ENCODE measurements at regions not wholly inside any gene's neighbourhood (a gene's known extent, or its start where the extent isn't known, plus 50 kb on each side); places are given as distances from the start of the nearest gene placed in this dataset.
"Not testable (repeated sequence)": the region's sequence is repeated elsewhere in the genome, so short reads cannot be mapped to it uniquely, and the experiment has no call there.

DNA sequence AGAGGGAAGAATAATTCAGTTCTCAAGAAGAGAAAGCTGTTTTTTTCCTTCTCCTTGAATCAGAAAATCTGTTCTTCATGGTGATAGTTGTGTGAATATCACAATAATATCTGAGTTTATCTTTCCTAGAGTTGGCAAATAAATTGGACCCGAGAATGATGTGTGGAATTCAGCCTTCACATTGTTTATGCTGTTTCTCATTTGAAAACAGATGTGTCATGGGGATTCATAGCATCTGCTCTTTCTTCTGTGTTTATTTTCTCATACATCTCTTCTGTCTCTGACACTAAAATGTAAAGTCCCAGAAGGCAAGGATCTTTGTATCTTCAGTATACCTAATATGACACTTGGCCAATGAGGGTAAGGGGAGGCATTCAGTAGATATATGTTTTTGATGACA, 103.6 kb upstream of the SGK1 start:
- no peak for DNase-seq

DNA sequence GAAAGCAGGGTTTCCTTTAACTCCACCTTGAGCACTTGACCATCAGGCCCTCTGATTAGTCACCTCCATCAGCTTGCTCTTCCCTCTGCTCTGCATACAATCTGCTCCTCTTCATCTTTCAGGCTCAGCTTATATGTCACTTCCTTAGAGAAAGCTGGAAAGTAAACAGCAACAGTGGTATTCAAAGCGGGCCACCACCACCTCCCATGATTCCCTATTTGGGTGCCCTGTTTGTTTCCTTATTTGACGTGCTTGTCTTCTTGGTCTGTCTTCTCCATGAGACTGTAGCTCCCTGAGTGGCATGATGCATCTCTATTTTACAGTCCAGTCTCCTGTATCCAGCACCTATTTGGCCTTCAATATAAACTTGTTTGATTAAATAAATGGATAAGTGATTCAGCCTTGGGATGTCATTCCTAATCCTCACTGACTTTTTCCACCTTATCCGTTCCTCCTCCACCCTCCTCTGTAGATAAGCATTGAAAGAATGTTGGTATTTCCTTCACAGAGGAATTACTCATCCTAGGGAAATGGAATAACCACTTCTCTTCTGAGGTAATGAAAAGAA, 102.8 kb upstream of the SGK1 start:
- DNase-seq = no peak

DNA sequence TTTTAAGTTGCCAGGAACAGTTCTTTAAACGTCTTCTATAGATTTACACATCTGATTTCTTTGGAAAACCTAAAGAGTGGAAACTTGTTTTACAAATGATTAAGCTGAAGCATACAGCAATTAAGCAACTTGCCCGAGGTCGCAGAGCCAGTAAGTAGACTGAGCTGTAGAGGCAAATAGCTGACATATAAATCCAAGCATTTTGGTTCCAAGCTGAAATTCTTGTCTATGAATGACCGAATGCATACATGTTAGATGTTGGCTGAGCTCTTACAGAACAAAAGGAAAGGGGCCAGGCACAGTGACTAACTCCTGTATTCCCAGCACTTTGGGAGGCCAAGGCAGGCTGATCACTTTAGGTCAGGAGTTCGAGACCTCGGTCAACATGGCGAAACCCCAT, 101.8 kb upstream of the SGK1 start:
- no peak for DNase-seq

DNA sequence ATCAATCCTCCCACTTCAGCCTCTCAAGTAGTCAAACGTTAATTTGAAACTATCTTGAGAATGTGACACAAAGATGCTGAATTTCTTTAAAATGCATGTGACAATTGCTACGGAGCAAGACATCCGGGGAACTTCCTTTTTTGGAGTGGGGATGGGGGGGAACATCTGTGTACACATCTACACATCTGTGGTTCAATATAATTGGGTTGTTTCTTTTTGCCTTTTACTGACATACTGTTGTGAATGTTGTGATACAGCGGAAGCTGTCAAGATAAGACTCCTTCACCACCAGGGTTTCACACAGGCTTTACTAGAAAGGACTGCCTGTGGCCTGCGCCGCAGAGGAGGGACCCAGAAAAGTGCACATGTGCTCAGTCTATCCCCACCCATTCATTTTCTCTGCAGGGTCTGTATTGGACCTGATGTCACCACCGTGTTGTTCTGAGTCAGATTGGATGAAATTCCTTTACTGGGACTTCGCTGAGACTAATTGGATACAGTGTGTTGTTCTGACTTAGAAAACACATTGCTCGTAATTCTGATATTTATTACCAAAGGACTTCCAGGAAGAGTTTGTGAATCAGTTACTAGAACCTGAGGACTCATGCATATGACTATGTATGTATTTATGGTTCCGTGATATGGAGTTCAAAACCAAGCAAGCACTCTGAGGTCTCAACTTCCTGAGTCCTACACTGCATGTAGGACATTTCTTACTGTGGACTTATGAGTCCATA, 98.7 kb upstream of the SGK1 start:
- DNase-seq = no peak

DNA sequence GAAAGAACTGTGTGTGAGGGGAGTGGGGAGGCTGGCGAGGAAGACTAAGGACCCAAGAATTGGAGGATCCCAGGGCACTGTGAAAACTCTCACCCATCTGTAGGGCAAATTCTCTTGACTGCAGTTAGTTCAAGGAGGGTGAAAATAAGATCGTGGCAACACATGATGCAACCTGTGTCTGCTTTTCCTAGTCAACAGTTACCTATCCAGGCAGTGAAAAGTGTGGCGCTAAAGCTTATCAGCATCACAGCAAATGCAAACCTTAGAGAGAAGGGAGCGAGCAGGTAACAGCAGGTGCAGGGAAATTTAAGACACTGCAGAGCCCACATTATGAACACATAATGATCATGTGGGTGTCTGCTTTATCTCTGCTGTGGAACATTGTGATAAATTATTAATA, 97.7 kb upstream of the SGK1 start:
- DNase-seq = no peak

DNA sequence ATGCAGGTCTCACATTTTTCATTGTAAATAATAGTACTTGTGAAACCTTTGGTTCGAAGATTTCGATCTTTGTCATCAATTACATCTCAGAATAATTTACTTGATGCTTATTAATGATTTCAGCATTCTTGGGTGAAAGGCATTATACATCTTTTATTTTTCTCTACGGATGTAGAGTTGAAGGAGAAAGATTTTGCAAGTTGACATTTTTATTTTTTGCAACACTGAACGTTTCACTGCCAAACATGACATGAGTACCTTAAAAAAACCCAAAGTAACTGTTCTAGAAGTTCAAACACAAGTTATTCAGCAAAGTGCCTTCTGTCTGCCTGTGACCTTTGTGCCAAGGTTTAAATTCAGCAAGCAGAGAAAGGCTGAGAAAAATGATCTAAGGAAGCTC, 97.3 kb upstream of the SGK1 start:
- no peak for DNase-seq

DNA sequence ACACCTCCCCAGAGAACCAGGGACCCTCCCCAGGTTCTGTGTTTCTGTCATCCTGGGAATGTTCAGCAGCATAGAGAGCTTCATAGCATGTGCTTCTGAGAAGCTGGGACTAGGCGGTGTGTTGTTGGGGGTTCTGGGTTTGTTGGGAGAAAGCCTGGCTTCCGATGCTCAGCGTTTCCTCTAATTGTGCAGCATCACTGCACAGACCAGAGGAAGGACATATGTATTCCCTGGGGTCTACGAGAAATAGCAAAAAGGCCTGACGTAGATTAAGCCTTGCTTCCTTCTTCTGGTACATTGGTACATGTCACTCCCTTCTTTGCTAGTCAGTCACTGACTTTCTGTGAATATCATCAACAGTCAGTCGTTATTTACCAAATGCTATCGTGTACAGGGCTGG, 96.9 kb upstream of the SGK1 start:
- no peak for DNase-seq

DNA sequence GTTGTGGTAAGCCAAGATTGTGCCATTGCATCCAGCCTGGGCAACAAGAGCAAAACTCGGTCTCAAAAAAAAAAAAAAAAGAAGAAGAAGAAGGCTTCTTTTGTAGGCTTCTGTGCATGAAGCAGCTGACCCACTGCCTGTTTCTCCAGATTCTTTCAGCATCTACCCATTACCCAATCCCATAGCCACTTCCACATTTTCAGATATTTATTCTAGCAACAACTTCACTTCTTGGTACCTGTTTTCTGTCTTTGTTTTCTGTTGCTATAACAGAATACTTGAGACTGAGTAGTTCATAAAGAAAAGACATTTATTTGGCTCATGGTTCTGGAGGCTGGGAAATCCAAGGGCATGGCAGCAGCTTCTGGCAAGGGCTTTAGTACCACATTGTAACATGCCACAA, 95.3 kb upstream of the SGK1 start:
- no peak for DNase-seq

DNA sequence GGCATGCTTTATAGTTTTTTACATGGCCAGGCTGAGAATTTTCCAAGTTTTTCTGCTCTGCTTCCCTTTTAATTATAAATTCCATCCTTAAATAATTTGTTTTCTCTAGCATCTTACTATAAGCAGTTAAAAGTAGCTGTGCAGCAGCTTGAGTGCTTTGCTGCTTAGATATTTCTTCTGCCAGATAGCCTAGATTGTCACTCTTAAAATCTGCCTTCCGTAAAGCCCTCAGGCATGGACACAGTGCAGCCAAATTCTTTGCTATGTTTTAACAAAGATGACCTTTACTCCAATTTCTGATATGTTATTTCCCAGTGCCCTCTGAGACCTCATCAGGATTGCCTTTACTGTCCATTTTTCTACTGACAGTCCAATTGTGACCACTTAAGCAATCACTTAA, 92.6 kb upstream of the SGK1 start:
- DNase-seq = no peak

DNA sequence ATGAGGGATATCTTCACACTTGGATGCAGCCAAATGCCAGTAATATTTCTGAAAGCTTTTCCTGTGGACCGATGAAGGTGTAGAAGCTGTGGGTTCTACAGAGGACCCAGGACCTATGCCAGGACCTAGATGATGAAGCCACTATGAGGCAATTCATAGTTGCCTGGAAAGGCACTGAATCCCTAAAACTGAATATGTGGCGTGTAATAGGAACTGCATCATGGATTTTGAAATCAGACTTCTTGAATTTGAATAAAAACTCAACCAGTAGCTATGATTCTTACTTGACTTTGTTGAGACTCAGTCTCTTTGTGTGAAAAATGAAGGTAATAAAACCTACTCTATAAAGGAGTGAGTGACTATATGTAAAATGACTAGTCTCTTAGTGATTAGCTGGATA, 89.9 kb upstream of the SGK1 start:
- DNase-seq = no peak

DNA sequence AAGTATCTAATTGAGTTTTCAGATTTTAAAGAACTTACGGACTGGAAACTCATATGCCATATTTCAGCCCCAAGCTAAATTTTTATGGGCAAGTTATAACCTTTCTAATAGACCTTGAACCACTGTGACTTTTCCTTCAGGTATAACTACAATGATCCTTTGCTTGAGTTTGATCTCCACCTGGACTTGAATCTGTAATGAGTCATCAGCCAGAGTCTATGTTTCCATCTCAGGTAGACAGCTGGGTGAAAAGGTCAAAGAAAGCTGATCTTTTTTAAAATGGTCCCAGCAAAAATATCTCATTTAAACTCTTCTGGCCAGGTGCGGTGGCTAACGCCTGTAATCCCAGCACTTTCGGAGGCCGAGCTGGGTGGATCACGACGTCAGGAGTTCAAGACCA, 88.4 kb upstream of the SGK1 start:
- DNase-seq = no peak

DNA sequence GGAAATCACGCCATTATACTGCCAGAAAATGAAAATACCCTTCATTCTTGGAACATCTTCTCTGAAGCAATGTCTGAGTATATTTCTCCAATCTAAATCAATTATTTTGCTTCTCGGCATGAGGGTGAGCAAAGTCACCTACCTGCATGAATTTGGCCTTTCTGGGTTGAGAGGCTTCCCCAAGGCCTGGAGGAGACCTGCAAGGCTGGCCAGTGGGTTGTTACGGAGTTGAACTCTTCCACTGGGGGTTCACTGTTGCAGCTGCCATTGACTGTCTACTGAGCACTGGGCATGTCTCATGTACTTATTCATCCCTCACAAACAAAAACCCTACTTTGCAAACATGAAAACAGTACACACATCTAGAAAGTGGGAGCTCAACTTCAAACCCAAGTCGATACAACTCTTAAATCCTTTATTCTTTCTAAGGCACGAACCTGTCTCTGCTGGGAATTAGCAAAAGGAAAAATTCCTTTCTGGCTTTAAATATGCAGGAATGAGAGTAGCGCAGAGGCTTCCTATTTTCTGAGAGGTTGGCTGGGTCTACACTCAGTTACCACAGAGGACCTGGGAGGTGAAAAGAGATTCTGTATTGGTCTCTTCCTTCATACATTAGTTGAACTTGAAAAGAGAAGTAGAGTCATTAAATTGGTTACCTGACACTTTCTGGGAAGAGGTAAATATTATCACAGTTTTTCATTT, 87.6 kb upstream of the SGK1 start:
- no peak for DNase-seq

DNA sequence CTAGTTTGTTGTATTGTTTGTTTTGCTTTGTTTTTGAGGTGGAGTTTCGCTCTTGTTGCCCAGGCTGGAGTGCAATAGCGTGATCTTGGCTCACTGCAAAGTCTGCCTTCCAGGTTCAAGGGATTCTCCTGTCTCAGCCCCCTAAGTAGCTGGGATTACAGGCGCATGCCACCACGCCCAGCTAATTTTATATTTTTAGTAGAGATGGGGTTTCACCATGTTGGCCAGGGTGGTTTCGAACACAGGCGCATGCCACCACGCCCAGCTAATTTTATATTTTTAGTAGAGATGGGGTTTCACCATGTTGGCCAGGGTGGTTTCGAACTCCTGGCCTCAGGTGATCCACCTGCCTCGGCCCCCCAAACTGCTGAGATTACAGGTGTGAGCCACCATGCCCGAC, 85.4 kb upstream of the SGK1 start:
- not testable (repeated sequence) for DNase-seq

DNA sequence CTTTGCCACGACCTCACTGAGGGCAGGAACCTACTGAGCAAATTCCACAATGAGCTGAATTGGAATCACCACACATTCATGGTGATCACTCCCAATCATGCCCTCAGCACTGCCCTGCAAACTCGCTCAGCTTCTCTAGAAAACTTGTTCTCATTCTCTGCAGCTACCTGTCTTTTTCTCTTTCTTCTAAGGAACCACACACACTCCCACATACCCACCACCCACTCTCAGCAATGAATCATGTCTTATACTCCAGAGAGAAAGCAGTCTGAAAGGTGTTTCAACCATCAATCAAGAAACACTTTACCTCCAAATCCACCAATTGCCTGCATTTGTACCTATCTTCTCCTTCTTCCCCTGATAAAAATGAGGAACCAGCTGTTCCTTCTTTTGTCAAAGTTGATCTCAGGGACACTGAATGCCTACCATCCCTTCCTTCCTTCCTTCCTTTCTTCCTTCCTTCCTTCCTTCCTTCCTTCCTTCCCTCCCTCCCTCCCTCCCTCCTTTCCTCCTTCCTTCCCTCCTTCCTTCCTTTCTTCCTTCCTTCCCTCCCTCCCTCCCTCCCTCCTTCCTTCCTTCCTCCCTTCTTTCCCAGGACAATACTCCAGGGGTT, 84.6 kb upstream of the SGK1 start:
- DNase-seq = no peak

DNA sequence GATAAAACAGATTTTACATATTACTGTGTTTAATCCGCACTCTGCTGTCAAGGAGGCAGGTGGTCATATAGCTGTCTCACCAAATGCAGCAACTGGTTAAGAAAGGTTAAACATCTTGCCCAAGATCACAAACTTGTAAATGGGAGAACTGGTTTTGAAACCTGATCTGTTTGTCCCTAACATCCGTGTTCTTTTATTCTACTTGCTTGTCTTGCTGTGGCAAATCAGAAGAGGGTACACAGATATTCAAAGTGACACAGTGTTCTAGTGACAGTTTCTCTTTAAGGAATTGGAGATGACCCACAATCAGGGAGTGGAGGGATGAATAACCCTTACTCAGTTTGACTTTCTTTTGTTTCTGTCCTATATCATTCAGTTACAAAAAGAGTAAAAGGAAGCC, 83.0 kb upstream of the SGK1 start:
- no peak for DNase-seq

DNA sequence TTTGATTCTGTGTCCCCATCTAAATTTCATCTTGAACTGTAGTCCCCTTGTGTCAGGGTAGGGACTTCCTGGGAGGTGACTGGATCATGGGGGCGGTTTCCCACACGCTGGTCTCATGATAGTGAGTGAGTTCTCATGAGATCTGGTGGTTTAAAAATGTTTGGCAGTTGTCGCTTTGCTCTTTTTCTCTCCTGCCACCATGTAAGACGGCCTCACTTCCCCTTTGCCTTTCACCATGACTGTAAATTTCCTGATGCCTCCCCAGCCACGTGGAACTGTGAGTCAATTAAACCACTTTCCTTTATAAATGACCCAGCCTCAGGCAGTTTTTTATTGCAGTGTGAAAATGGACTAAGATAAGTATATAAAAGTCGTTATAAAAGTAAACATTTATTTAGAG, 80.5 kb upstream of the SGK1 start:
- no peak for DNase-seq

DNA sequence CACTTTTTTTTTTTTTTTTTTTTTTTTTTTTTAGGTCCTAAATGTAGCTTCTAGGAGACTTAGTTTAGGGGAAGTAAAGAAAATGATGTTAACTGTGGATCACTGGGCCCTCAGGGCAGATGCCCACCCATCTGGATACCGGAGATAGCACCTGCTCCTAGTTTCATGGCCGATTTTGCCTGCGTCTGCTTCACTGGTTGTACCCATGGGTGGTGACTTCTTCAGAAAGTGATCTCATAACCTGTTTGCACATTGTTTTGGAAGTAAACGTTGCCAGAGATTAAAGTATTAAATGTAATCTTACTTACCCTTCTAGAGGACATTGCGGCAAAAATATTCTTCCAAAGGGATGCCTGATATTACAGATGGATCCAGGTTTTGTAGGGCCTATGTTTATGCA, 79.8 kb upstream of the SGK1 start:
- no peak for DNase-seq

DNA sequence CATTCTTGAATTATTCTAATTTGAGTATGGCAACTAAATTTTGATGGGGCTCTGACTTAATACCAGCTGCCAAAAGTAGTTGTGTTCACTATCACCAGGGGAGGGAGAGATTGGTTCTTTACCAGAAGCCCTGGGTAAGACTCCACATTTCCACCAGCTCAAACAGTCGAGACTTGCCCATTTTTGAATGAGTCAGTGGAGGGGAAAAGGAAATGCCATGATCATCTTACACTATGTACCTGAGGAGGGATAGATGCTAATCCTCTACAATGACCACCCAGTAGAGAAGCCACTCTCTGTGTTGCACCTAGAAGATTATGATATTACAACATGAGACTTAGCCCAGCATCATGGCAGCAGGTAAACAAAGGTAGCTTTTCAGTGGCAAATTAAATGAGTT, 77.0 kb upstream of the SGK1 start:
- DNase-seq = no peak

DNA sequence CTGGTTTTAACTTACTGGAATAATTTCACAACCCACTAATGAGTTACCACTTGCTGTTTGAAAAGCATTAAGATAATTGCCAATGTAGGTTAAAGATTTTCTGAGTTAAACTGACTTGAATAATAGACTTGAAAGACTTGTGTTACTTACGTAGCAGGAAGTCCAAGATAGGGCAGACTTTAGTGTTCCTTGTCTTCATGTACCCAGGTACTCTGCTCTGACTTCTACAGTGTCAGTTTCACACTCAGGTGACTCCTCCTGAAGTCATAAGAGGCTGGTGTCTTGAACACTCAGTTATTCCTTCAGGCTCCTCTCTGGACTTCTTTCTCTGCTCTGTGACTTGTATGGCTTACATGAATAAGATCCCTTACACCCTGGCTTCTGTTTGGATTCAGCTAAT, 76.3 kb upstream of the SGK1 start:
- DNase-seq = no peak

DNA sequence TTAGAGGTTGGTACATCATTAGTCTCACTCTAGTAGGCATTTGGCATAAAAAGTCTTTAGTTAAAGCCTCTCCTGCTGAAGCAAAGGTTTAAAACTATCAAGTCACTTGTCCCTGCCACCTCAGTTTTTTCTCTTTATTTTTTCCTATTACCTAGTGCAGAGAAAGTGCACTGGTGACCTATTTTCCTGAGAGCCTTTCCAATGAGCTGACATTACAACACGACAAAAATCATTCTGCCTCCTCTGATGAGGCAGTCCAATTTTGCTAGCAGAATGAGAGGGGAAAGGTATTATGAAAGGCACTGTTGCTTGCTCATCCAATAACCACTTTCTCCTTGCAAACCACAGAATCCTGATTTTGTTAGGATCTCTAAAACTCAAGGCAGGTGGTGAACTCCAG, 73.3 kb upstream of the SGK1 start:
- DNase-seq = no peak

DNA sequence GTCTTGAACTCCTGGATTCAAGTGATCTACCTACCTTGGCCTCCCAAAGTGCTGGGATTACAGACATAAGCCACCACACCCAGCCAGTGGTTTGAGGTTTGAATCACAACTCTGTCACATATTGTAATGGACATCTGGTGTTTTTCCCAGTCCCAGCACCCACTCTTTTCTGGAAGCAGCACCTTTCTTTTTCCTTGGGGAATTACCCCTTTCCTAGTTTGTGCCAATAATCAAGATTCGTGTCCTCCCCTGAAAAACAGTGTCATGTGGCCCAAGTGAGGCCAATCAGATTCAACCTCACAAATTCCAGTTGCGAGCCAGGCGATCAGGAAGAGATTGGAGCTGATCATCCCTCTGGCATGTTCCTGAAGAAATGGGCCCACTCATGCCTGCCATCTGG, 71.7 kb upstream of the SGK1 start:
- no peak for DNase-seq

DNA sequence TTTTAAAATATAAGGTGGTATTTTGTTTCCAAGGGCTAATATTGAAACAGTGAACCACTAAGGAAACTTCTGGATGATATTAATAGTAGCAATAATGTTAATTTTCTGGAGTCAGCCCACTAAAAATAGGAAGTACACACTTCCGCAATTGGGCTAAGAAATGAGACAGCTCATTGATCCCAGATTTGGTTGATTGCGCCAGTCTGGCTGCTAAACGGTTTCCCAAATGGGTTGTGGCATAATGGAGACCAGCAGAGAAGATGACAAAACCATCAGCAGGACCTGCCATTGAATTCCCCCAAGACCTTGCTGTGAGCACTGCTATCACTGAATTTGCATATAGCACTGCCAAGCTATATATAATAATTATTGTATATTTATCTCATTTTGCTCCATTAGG, 71.2 kb upstream of the SGK1 start:
- DNase-seq = no peak

DNA sequence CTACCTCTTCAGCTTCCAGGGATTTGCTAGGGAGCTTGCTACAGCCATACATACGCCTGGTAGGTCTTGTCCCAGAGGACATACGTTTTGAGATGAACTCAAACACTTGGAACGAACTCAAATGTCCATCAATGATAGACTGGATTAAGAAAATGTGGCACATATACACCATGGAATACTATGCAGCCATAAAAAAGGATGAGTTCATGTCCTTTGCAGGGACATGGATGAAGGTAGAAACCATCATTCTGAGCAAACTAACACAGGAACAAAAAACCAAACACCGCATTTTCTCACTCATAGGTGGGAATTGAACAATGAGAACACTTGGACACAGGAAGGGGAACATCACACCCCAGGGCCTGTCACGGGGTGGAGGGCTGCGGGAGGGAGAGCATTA, 68.6 kb upstream of the SGK1 start:
- not testable (repeated sequence) for DNase-seq

DNA sequence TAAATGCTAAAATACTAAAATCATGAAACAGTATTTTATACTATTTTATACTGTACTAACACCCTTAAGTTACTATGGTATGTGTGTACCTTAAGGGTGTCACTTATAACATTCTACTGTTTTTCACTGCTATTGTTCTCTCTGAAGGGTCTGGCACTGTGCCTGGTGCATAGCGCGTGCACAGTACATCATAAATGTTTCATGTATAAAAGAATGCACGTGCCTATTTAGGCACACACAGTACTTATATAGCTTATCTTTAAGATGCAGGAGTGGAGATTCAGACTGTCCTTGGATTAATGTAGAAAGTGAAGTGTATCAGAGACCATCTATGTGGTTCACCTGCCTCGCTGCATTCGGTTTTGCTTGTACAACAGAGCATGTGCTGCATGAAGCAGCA, 64.0 kb upstream of the SGK1 start:
- no peak for DNase-seq
